ENCODE measurements at regions not wholly inside any gene's neighbourhood (a gene's known extent, or its start where the extent isn't known, plus 50 kb on each side); places are given as distances from the start of the nearest gene placed in this dataset.
"Not testable (repeated sequence)": the region's sequence is repeated elsewhere in the genome, so short reads cannot be mapped to it uniquely, and the experiment has no call there.

GRCh38 chr16:16754992-16755667 lies 376.2 kb downstream of the NPIPA7 start:
- TF ChIP-seq, protein P1, sequence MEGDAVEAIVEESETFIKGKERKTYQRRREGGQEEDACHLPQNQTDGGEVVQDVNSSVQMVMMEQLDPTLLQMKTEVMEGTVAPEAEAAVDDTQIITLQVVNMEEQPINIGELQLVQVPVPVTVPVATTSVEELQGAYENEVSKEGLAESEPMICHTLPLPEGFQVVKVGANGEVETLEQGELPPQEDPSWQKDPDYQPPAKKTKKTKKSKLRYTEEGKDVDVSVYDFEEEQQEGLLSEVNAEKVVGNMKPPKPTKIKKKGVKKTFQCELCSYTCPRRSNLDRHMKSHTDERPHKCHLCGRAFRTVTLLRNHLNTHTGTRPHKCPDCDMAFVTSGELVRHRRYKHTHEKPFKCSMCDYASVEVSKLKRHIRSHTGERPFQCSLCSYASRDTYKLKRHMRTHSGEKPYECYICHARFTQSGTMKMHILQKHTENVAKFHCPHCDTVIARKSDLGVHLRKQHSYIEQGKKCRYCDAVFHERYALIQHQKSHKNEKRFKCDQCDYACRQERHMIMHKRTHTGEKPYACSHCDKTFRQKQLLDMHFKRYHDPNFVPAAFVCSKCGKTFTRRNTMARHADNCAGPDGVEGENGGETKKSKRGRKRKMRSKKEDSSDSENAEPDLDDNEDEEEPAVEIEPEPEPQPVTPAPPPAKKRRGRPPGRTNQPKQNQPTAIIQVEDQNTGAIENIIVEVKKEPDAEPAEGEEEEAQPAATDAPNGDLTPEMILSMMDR (conservative IDR thresholded peaks at IDR 0.05; ENCODE audit: low read depth, low read length), result not testable (repeated sequence)
- not testable (repeated sequence) for TF ChIP-seq CEBPB (IDR thresholded peaks at IDR 0.05; ENCODE audit: low read depth, low read length); POLR2A (IDR thresholded peaks at IDR 0.05; ENCODE audit: low read depth, low read length); USF2 (IDR thresholded peaks at IDR 0.05; ENCODE audit: low read depth, low read length); SMC3 (IDR thresholded peaks at IDR 0.05; ENCODE audit: low read depth, low read length); MAZ (IDR thresholded peaks at IDR 0.05; ENCODE audit: borderline replicate concordance, low read depth, low read length)
